Vagina (tissue), 2 donors: ENCODE measurements at regions not wholly inside any gene's neighbourhood (a gene's known extent, or its start where the extent isn't known, plus 50 kb on each side); places are given as distances from the start of the nearest gene placed in this dataset.

Source experiments
- DNase-seq, 2 donors: peaks; one replicate each; pipeline ENCODE4 v3.0.0-alpha.2; 2017; ENCODE audit errors: extremely low spot score in 2 of 2
- H3K27ac ChIP-seq: fragments of 200-600 bp; sonication (generic); one replicate; pipeline ENCODE4 v1.5.1; 2019
- H3K27me3 ChIP-seq: fragments of 200-600 bp; sonication (generic); one replicate; pipeline ENCODE4 v1.5.1; 2019
- H3K36me3 ChIP-seq, 2 donors: fragments of 200-600 bp; sonication (generic); one replicate each; pipeline ENCODE4 v1.5.1; 2017 to 2019
- H3K4me1 ChIP-seq: fragments of 200-600 bp; sonication (generic); one replicate; pipeline ENCODE4 v1.5.1; 2019
- H3K4me3 ChIP-seq, 2 donors: fragments of 200-600 bp; sonication (generic); 1 replicate in 1 of 2; 2 replicates in 1 of 2; pipeline ENCODE4 v1.5.1; 2016 to 2019
- H3K9me3 ChIP-seq: fragments of 200-600 bp; sonication (generic); one replicate; pipeline ENCODE4 v1.5.1; 2019
- CTCF ChIP-seq, 3 experiments: fragments of 450-650 bp in 2 of 3; fragments of 200-600 bp in 1 of 3; sonication (generic) in 1 of 3; IDR thresholded peaks; one replicate each; pipeline ENCODE4 v1.5.1; 2017 to 2019; ENCODE audit warnings: antibody characterized with exemption in 3 of 3, mild to moderate bottlenecking in 2 of 3, moderate library complexity in 2 of 3
- POLR2A ChIP-seq, 2 donors: fragments of 450-650 bp; IDR thresholded peaks; one replicate each; pipeline ENCODE4 v1.6.1; 2017; ENCODE audit warnings: antibody characterized with exemption in 2 of 2, mild to moderate bottlenecking in 2 of 2, moderate library complexity in 2 of 2
- POLR2AphosphoS5 ChIP-seq, 2 donors: sonication (generic); formaldehyde crosslinking; IDR thresholded peaks; one replicate each; pipeline ENCODE4 v1.9.0; 2017; ENCODE audit warnings: antibody characterized with exemption in 2 of 2, mild to moderate bottlenecking in 2 of 2, low read depth in 1 of 2; ENCODE audit not compliant: insufficient read depth in 1 of 2
- intact Hi-C: fragments of 100-400 bp; cut with DNase I; formaldehyde crosslinking; loops from one replicate; pipeline ENCODE4 v1.15.1; 2023

GRCh38 chr5:159405611-159406031 lies 75.3 kb upstream of the IL12B start:
- no peak overlapping the region for H3K4me3 ChIP-seq
- H3K9me3 ChIP-seq = no peaks in the 10 kb centered on the region
- peaks cover 8% of the 10 kb centered on the region for H3K4me1 ChIP-seq
- DNase-seq = no peak
- H3K27ac ChIP-seq = no peak overlapping the region
- TF ChIP-seq POLR2AphosphoS5 (IDR thresholded peaks at IDR 0.05; ENCODE audit: insufficient read depth in 1 of 2, low read depth in 1 of 2) = no peak
- TF ChIP-seq POLR2A (IDR thresholded peaks at IDR 0.05) = no peak
- no peak for TF ChIP-seq CTCF (IDR thresholded peaks at IDR 0.05)
- intact Hi-C loops = no loop called here
- H3K36me3 ChIP-seq = no peaks in the 10 kb centered on the region
- H3K27me3 ChIP-seq = no peaks in the 10 kb centered on the region

GRCh38 chr5:159406571-159406970 lies 76.3 kb upstream of the IL12B start:
- TF ChIP-seq POLR2A (IDR thresholded peaks at IDR 0.05) (no peak), CTCF (IDR thresholded peaks at IDR 0.05) (no peak), POLR2AphosphoS5 (IDR thresholded peaks at IDR 0.05; ENCODE audit: insufficient read depth in 1 of 2, low read depth in 1 of 2) (no peak)
- Histone ChIP-seq H3K4me1 (peaks cover 8% of the 10 kb centered on the region), H3K4me3 (no peak overlapping the region), H3K27ac (no peak overlapping the region), H3K36me3 (no peaks in the 10 kb centered on the region), H3K27me3 (no peaks in the 10 kb centered on the region), H3K9me3 (no peaks in the 10 kb centered on the region)
- DNase-seq = no peak
- intact Hi-C loops = no loop called here

GRCh38 chr5:159409801-159410200 lies 79.5 kb upstream of the IL12B start:
- no peak for TF ChIP-seq POLR2AphosphoS5 (IDR thresholded peaks at IDR 0.05; ENCODE audit: insufficient read depth in 1 of 2, low read depth in 1 of 2)
- no peak for TF ChIP-seq POLR2A (IDR thresholded peaks at IDR 0.05)
- TF ChIP-seq CTCF (IDR thresholded peaks at IDR 0.05) = no peak
- Histone ChIP-seq H3K36me3 (no peaks in the 10 kb centered on the region), H3K9me3 (no peaks in the 10 kb centered on the region), H3K4me3 (no peak overlapping the region), H3K27me3 (no peaks in the 10 kb centered on the region), H3K27ac (no peak overlapping the region), H3K4me1 (no peaks in the 10 kb centered on the region)
- intact Hi-C loops = no loop called here
- no peak for DNase-seq

- intact Hi-C loops = no loop called here
- TF ChIP-seq CTCF (IDR thresholded peaks at IDR 0.05) (no peak), POLR2A (IDR thresholded peaks at IDR 0.05) (no peak), POLR2AphosphoS5 (IDR thresholded peaks at IDR 0.05; ENCODE audit: insufficient read depth in 1 of 2, low read depth in 1 of 2) (no peak)
- H3K9me3 ChIP-seq = no peaks in the 10 kb centered on the region
- no peak overlapping the region for H3K4me3 ChIP-seq
- no peak for DNase-seq
- H3K27ac ChIP-seq = no peak overlapping the region
- H3K27me3 ChIP-seq = no peaks in the 10 kb centered on the region
- H3K36me3 ChIP-seq = no peaks in the 10 kb centered on the region
- no peaks in the 10 kb centered on the region for H3K4me1 ChIP-seq
Measured at GRCh38 chr5:159410480-159410879, 80.2 kb upstream of the IL12B start.

GRCh38 chr5:159411115-159411514 lies 80.8 kb upstream of the IL12B start:
- intact Hi-C loops = no loop called here
- Histone ChIP-seq H3K9me3 (no peaks in the 10 kb centered on the region), H3K27ac (no peak overlapping the region), H3K4me1 (no peaks in the 10 kb centered on the region), H3K27me3 (no peaks in the 10 kb centered on the region), H3K4me3 (no peak overlapping the region), H3K36me3 (no peaks in the 10 kb centered on the region)
- DNase-seq = no peak
- no peak for TF ChIP-seq POLR2A (IDR thresholded peaks at IDR 0.05)
- TF ChIP-seq POLR2AphosphoS5 (IDR thresholded peaks at IDR 0.05; ENCODE audit: insufficient read depth in 1 of 2, low read depth in 1 of 2) = no peak
- TF ChIP-seq CTCF (IDR thresholded peaks at IDR 0.05) = no peak
